HG03045 (cell line): ENCODE measurements at regions not wholly inside any gene's neighbourhood (a gene's known extent, or its start where the extent isn't known, plus 50 kb on each side); places are given as distances from the start of the nearest gene placed in this dataset.
A peak's percentile ranks its signal among the peaks of the same experiment; 100 is the strongest.
"Not testable (repeated sequence)": the region's sequence is repeated elsewhere in the genome, so short reads cannot be mapped to it uniquely, and the experiment has no call there.

ENCODE experiments used
- ATAC-seq: cut with Tn5 transposase; IDR thresholded peaks from one replicate; pipeline ENCODE4 v1.9.1; 2021; ENCODE audit warnings: mild to moderate bottlenecking, moderate library complexity; ENCODE audit not compliant: unreplicated experiment

DNA sequence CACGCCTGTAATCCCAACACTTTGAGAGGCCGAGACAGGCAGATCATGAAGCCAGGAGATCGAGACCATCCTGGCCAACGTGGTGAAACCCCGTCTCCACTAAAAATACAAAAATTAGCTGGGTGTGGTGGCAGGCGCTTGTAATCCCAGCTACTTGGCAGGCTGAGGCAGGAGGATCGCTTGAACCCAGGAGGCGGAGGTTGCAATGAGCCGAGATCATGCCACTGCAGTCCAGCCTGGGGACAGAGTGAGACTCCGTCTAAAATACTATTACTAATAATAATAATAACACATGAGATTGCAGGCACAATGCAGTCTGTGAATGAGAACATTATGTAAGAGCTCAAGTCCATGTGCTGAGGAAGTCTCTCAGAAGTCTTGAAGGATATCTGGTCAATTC is 1684.4 kb downstream of the SPATA31A7 start:
- not testable (repeated sequence) for ATAC-seq

DNA sequence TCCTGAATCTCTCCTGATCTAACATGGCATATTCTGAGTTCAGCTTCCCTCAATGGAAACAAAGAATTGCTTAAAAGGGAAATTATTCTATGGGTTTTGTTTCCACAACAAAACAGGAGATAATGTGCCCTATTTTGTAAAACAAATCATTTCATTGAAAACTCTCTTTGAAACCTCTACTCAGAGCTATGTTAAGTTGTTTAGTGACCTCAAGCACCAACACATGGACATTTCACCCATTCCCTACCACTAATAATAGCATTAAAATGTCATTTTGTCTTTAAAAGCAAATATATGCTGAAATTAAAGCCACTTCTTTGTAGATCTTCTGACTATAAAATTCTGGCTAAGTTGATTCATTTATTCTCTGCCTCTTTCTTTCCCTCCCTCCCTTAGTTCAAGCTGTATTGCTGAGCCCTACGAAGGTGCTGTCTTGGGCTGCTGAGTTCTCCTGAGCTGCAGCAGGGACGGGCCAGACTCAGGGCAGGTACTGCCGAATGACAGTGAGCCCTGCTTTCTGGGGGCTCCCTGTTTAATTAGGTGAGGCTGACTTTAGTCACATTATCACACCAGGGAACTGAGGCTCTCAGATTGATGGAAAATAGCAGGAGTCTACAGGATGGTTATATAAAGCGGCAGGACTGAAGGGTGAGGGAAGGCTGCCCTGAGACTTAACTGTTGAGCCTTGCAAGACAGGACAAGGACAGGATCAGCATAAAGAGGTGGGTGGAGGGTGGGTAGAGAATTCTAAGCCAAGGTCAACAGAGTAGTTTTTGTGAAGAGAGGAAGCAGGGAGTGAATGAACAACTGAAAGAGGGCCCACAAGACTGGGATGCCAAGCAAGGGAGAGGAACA is 1685.1 kb downstream of the SPATA31A7 start:
- ATAC-seq: not testable (repeated sequence)

DNA sequence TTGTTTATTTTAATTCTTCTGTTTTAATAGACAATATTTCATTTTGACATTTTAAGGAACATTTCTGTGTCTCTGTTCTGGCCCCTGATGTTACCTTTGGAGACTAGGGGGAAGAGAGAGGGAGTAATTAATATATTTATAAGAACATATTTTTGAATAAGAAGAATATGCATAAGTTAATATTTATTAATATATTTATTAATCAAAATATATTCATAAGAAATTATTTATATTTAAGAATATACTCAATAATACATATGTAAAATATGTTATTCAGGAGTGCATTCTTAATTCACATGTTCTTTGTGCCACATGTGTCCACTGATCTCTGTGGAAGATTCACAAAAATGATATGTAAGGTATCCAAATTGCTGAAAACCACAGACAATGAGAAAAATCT is 1687.7 kb downstream of the SPATA31A7 start:
- not testable (repeated sequence) for ATAC-seq

DNA sequence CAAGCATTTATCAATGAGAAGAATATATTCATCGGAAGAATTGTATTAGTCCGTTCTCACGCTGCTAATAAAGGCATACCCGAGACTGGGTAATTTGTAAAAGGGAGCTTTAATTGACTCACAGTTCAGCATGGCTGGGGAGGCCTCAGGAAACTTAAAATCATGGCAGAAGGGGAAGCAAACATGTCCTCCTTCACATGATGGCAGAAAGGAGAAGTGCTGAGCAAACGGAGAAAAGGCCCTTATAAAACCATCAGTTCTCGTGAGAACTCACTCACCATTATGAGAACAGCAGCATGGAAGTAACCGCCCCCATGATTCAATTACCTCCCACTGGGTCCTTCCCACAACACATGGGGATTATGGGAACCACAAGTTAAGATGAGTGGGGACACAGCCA is 1688.2 kb downstream of the SPATA31A7 start:
- not testable (repeated sequence) for ATAC-seq

DNA sequence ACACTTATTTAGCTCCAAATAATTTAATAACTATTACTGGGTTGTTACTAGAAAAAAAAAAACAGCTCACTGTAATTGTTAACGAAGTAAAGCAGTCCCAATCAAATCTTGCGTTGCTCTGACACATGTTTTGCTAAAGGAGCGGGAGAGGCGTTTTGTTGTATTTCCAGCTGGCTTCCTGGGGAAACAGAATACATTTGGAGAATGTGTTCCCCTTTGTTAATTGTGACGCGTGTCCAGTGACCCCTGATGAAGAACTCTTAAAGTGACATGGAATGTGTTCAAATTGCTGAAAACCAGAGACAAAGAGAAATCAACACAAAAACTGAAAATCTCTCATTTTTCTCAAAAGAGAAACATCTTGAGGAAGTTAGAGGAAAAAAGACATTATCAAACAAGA is 1690.6 kb downstream of the SPATA31A7 start:
- not testable (repeated sequence) for ATAC-seq

DNA sequence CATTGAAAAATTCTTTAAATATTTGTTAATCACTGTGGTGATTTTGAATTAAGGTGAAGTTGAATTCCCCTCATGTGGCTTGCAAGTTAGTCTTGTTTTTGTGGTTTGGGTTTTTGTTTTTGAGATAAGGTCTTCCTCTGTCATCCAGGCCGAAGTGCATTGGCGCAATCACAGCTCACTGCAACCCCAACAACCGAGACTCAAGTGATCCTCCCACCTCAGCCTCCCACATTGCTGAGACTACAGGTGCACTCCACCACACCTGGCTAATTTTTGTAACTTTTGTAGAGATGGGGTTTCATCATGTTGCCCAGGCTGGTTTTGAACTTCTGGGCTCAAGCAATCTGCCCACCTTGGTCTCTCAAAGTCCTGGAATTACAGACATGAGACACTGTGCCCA is 1691.1 kb downstream of the SPATA31A7 start:
- ATAC-seq: not testable (repeated sequence)

DNA sequence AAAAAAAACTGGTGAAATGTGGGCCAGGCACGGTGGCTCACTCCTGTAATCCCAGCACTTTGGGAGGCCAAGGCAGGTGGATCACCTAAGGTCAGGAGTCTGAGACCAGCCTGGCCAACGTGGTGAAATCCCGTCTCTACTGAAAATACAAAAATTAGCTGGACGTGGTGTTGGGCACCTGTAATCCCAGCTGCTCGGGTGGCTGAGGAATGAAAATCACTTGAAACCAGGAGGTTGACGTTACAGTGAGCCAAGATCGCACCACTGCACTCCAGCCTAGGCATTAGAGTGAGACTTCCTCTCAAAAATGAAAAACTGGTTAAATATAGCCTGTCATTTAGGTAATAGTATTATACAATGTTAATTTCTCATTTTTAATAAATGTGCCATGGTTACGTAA is 1692.0 kb downstream of the SPATA31A7 start:
- ATAC-seq: not testable (repeated sequence)

DNA sequence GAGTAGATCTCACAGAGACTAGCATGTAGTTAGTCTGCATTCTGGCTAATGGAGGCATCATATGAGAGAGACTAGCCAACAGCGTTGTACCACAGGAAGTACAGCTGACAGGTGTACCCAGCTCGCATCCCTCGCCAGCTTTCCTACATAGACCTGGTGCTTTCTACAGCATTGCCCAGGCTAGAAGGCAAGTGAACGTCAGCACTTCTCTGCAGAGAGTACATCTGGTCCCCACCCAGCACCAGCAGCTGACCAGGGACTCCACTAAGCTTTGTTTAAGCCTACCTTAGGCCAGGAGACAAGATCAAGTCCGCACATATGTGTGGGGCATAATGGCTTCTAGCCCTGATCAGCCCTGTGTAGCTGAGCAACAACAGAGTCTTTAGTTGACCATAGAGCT is 1692.9 kb downstream of the SPATA31A7 start:
- not testable (repeated sequence) for ATAC-seq

DNA sequence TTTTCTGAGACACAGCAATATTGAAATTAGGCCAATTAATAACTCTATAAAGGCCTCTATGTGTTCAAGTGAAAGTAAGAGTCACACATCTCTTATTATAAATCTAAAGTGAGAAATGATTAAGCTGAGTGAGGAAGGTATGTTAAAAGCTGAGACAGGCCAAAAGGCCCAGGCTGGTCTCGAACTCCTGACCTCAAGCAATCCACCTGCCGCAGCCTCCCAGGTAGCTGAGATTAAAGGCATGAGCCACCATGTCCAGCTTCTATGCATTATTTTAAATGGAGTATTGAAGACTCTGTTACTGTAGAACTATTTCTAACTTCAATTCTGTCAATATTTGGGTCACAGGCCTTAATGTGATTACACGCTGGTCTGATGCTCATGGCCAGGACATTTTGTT is 1706.9 kb downstream of the SPATA31A7 start:
- ATAC-seq: not testable (repeated sequence)

DNA sequence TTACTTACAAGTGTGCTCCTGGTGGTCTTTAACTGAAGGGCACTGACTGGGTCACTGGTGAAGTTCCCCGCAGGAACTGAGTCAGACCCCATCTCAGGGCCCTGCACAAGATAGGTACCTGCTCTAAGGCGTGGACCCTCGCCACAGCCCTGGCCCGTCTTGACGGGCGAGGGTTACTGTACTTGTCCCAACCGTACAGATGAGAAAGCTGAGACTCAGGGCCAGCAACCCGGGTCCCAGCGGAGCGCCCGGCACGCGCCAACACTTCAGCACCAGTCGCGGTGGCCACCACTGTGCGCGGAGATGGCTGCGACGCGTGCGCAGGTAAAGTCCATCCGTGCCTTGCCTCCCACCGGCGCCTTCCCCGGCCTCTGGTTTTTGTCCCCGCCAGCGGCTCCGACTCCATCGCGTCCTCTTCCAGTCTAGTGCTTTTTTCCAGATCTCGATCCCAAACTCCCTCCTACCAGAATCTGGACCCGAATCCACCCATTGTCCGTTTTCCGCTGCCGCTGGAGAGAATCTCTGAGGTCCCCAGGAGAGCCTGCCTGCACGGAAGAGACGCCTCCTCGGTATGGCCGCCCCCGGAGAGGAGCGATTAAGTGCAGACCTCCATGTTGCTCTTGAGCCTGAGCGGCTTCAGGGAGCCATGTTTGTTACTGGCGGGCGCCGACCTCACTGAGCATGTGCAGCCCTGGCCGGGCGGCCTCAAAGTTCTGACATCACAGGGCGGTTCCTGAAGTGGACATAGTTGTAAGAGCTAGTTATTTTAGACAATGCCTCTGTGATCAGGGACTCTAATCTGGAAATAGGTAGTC is 1707.8 kb downstream of the SPATA31A7 start:
- not testable (repeated sequence) for ATAC-seq

DNA sequence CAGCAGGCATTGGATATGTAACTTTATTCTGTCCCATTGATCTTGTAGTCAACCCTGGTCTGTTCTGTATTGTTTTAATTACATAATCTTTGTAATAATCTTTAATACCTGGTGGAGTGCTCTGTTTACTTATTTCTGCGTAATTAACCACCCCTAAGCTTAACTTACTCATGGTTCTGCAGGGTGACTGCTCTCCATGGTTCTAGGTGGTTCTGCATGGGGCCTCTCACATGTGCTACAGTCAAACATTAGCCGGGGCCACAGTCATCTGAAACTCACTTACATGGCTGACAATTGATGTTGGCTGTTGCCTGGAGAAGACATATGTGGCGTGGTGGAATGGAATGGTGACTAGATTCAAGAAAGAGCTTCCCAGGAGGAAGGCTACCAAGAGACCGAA is 1709.8 kb downstream of the SPATA31A7 start:
- not testable (repeated sequence) for ATAC-seq

DNA sequence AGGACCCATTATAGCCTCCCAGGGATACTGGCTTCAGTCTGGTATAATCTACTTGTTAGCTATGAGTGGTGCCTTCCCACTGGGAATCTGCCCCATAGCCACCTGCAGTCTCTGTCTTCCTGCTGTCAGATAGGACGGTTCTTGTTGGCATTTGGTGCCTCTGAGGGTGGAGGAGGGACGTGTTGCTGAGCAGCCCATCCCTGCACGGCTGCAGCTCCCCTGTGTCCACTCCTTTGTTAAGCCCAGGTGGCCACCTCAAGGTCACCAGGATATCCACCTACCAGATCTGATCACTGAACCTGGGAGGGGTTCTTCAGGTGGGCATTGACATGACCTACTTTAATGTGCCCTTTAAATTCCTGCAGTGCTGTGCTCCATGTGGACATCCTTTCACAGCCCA is 1714.2 kb downstream of the SPATA31A7 start:
- not testable (repeated sequence) for ATAC-seq

DNA sequence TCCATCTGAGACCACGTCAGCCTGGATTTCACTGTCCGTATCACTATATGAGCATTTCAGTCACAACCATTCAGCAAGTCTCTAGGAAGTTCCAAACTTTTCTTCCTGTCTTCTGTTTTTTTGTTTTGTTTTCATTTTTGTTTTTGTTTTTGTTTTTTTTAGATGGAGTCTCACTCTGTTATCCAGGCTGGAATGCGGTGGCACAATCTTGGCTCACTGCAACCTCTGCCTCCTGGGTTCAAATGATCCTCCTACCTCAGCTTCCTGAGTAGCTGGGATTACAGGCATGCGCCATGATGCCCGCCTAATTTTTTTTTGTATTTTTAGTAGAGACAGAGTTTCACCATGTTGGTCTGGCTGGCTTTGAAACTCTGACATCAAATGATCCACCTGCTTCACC is 1715.9 kb downstream of the SPATA31A7 start:
- not testable (repeated sequence) for ATAC-seq

DNA sequence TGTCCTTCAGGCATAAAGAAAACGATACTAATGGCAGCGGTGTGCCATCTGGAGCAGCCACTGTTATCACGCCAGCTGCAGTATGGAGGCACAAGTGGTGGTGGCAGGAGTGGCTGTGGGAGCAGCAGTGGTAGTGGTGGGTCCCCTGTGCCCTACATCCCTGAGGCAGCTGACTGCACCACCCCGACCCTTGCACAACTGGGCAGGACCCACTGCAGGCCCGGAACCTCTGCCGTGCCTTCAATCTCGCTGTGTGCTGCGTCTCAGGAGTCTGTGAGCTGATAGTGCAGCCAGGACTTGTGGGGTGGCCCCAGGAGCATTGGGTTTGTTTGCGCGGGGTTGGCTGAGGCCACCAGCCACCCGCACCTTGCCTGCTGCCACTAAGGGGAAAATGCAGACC is 1718.0 kb downstream of the SPATA31A7 start:
- not testable (repeated sequence) for ATAC-seq

DNA sequence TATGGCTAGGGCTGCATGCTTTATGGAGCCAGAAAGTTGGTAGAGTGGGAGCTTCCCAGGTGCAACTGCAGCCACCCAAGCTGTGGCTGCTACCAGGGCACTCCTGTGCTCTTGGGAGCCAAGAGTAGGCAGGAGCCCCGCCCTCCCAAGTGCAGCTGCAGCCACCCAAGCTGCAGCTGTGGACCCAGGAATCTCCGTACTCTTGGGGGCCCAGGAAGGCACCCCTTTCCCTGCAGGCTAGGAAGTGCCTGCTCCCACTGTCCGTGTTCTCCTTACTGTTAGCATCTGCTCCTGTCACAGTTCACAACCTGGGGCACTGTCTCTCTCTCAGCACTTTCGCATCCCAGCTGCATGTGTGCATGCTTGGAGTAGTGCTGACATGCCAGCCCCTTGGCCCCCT is 1718.4 kb downstream of the SPATA31A7 start:
- ATAC-seq: not testable (repeated sequence)

DNA sequence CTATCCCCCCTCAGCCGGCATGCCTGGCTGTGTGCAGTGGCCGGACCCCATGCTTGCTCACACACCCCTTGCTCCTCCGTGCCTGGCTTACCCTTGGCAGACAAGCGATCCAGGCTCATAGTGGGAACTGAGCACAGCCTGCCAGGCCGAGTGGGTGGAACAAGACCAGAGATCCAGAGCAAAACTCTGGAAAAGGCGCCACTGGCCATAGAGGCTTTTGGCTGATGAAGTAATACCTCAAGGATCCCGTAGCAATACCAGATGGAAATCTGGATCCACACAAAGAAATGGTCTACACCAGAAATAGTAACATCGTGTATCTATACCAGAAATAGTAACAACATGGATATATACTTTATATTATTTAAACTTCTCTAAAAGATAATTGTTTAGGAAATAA is 1719.6 kb downstream of the SPATA31A7 start:
- ATAC-seq: not testable (repeated sequence)

DNA sequence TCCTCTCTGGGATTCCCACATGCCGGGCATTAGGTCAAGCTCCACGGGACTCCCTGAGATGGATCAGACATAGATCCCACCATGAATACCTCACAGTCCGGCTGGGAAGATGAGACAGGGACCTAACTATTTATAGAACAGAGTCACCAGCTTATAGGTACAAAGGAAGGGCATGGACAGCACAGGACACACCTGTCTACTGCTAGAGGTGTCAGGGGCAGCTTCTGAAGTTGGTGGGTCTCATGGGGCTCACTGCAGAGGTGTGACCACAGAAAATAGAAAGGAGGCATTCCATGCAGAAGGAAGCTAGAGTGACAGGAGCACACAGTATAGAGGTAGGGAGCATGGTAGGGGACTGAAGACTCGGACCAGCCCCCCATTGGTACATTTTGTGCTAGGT is 1722.4 kb downstream of the SPATA31A7 start:
- ATAC-seq: not testable (repeated sequence)

DNA sequence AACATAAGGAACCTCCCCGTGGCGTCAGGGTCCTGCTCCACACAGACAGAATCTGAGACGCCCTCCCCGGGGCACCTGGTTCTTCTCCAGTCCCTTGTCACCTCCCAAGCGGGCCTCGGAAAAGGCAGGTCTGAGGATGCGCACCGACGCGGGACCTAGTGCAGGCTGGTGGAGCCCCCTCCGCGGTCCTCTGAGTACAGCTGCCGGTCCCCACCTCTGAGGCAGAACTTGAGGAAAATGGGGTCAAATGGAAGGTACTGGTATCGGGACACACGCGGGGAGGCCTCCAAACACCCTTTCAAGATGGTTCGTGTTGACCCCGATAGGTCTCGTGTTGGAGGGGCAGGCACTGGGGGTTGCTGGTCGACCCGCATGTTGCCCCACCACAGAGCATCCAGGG is 1725.3 kb downstream of the SPATA31A7 start:
- ATAC-seq: not testable (repeated sequence)

DNA sequence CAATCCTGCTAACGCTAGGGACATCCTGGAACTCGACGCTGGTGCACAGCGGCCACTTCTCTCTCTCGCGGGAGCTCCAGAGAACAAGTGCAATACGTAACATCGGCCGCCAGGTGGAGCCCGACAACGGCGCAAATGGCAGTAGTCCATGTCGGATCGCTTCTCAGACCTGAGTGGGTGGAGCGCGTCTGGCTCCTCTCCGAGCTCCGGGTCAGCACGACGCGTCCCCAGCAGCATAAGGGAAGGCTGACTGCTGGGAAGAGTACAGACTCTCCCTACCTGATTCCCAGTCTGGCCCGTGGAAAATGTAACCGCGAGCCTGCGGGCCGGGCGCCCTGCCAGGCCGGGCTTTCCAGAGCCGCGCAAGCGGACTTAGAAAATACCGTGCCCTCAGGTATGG is 1725.8 kb downstream of the SPATA31A7 start:
- peak; percentile 98 for ATAC-seq

DNA sequence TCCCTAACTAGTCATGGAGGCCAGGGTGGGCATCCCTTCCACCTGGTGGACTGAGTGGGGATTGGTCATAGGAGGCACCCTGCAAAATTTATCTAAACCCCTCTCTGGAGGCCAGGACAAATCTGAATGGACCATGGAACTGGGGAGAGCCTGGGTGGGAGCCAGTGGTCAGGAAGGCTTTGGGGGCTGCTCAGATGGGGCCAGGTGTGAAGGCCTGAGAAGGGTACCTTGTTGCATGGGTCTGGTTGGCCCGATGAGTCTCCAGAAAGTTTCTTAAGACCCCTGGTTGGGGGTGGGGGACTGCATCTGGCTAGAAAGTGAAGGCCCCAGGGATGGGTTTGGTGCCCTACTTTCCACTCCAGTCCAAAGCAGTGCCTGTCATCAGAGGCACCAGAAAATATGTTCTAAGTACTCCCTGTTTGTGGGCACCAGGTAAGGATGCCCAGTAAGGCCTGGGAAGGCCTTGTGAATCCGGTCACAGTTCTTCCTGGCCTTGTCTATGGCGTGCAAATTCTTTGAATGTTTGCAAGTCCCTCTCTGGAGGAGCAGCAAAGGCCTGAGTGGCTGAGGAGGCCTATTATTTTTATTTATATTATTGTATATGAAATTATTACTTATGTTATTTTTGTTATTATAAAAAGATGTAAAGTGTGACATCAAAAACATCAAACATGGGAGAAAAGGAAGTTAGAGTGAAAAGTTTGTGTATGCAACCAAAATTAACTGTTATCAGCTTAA is 1729.0 kb downstream of the SPATA31A7 start:
- not testable (repeated sequence) for ATAC-seq

DNA sequence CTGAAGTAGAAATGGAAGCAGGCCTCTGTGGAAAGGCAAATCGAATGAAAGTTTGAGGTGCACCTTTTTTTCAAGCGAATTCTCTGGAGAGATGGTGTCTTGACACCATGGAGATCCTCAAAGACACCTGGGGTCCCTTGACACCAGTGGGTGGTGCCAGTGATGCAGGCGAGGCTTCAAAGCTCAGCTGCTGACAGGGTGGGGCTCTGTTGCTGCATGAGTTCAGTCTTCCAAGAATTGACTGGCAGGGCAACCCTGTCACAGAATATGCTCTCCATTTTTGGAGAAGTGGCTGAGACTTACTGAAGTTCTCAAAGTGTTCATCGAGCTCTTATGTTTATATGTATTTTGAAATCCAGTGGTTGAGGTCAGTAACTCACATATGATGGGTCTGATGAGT is 1741.6 kb downstream of the SPATA31A7 start:
- ATAC-seq: not testable (repeated sequence)
